Lung (tissue), 11 donors: ENCODE measurements at regions not wholly inside any gene's neighbourhood (a gene's known extent, or its start where the extent isn't known, plus 50 kb on each side); places are given as distances from the start of the nearest gene placed in this dataset.

Experiments
- ATAC-seq: fragments of 200-7000 bp; cut with Tn5 transposase; one replicate; pipeline ENCODE4 v1.9.1; 2020; ENCODE audit warnings: moderate number of reproducible peaks; ENCODE audit not compliant: insufficient read depth, low FRiP score
- DNase-seq, 3 donors: peaks; one replicate each; pipeline ENCODE4 v3.0.0-alpha.2; 2013 to 2017
- H3K27ac ChIP-seq, 2 donors: one replicate each; pipeline ENCODE4 v1.5.1; 2013; ENCODE audit warnings: mild to moderate bottlenecking in 2 of 2, moderate library complexity in 2 of 2, control low read depth in 1 of 2, inconsistent platforms in 1 of 2, low read depth in 1 of 2, low read length in 1 of 2
- H3K27me3 ChIP-seq, 3 donors: one replicate each; pipeline ENCODE4 v1.5.1; 2013; ENCODE audit warnings: low read length in 2 of 3; ENCODE audit not compliant: control insufficient read depth in 3 of 3, insufficient read depth in 3 of 3
- H3K36me3 ChIP-seq, 4 donors: one replicate each; pipeline ENCODE4 v1.5.1; 2013; ENCODE audit warnings: low read length in 4 of 4, mild to moderate bottlenecking in 1 of 4, moderate library complexity in 1 of 4; ENCODE audit not compliant: control insufficient read depth in 4 of 4, insufficient read depth in 4 of 4
- H3K4me1 ChIP-seq, 5 donors: one replicate each; pipeline ENCODE4 v1.5.1; 2013; ENCODE audit warnings: low read length in 5 of 5, mild to moderate bottlenecking in 2 of 5, moderate library complexity in 1 of 5; ENCODE audit not compliant: control insufficient read depth in 5 of 5, insufficient read depth in 5 of 5
- H3K4me3 ChIP-seq: one replicate; pipeline ENCODE4 v1.5.1; 2013; ENCODE audit warnings: mild to moderate bottlenecking, control low read depth, moderate library complexity
- H3K9ac ChIP-seq, 2 donors: one replicate each; pipeline ENCODE4 v1.5.1; 2013; ENCODE audit warnings: low read length in 2 of 2, control low read depth in 1 of 2; ENCODE audit not compliant: insufficient read depth in 1 of 2
- H3K9me3 ChIP-seq, 4 donors: one replicate each; pipeline ENCODE4 v1.5.1; 2013; ENCODE audit warnings: low read length in 3 of 4, mild to moderate bottlenecking in 1 of 4, moderate library complexity in 1 of 4; ENCODE audit not compliant: control insufficient read depth in 4 of 4, insufficient read depth in 3 of 4
- CTCF ChIP-seq: IDR thresholded peaks from 2 replicates; pipeline ENCODE4 v1.5.1; 2012; ENCODE audit warnings: mild to moderate bottlenecking; ENCODE audit errors: control extremely low read depth, extremely low read depth
- WGBS, 2 donors: extraction: QIAGEN DNeasy Blood & Tissue Kit; methylation state at CpG; one replicate each; pipeline ENCODE4 v1.1.7; 2013; 5-methylcytosine and 5-hydroxymethylcytosine counted together
- donor health status: control.
- donor health status: control.
- donor health status: Bipolar disorder and iron deficiency.
- donor health status: healthy.
- donor health status: DM: yes; HTN: yes; CAD: no.

GRCh38 chr3:18885612-18886011 lies 262.7 kb upstream of the KCNH8 start:
- H3K9me3 ChIP-seq = no peaks in the 10 kb centered on the region
- H3K4me3 ChIP-seq = no peak overlapping the region
- WGBS, 2 donors = 89 to 94% methylated on average over 6 of the region's 6 CpGs
- H3K4me1 ChIP-seq = no peaks in the 10 kb centered on the region
- ATAC-seq (no peak), DNase-seq (no peak)
- H3K9ac ChIP-seq = no peak overlapping the region
- no peaks in the 10 kb centered on the region for H3K27me3 ChIP-seq
- H3K36me3 ChIP-seq = no peaks in the 10 kb centered on the region
- TF ChIP-seq CTCF = no peak
- no peak overlapping the region for H3K27ac ChIP-seq

- Histone ChIP-seq H3K4me1 (no peaks in the 10 kb centered on the region), H3K27me3 (no peaks in the 10 kb centered on the region), H3K4me3 (no peak overlapping the region), H3K9ac (no peak overlapping the region), H3K36me3 (no peaks in the 10 kb centered on the region), H3K27ac (no peak overlapping the region), H3K9me3 (no peaks in the 10 kb centered on the region)
- no peak for ATAC-seq
- DNase-seq = no peak
- TF ChIP-seq CTCF = no peak
- WGBS, 2 donors = 14 to 34% methylated on average over 2 of the region's 2 CpGs
Measured at GRCh38 chr3:18883571-18883970, 264.7 kb upstream of the KCNH8 start.

GRCh38 chr3:18880691-18881090 lies 267.6 kb upstream of the KCNH8 start:
- 94 to 97% methylated on average over 1 of the region's 1 CpG for WGBS, 2 donors
- no peak for DNase-seq
- Histone ChIP-seq H3K36me3 (no peaks in the 10 kb centered on the region), H3K4me3 (no peak overlapping the region), H3K9ac (no peak overlapping the region), H3K9me3 (no peaks in the 10 kb centered on the region), H3K4me1 (no peaks in the 10 kb centered on the region), H3K27me3 (no peaks in the 10 kb centered on the region), H3K27ac (no peak overlapping the region)
- no peak for TF ChIP-seq CTCF
- no peak for ATAC-seq

- Histone ChIP-seq H3K27ac (no peak overlapping the region), H3K4me3 (no peak overlapping the region), H3K36me3 (no peaks in the 10 kb centered on the region), H3K9me3 (peaks cover 0 to 2% (median 0%) of the 10 kb centered on the region in 4 donors), H3K4me1 (no peaks in the 10 kb centered on the region), H3K27me3 (no peaks in the 10 kb centered on the region), H3K9ac (no peak overlapping the region)
- no peak for TF ChIP-seq CTCF
- WGBS, 2 donors = 79 to 90% methylated on average over 1 of the region's 1 CpG
- no peak for ATAC-seq
- no peak for DNase-seq
Measured at GRCh38 chr3:18872466-18872865, 275.8 kb upstream of the KCNH8 start.
